IMR-90 (cell line): ENCODE measurements at regions not wholly inside any gene's neighbourhood (a gene's known extent, or its start where the extent isn't known, plus 50 kb on each side); places are given as distances from the start of the nearest gene placed in this dataset.
"Not testable (repeated sequence)": the region's sequence is repeated elsewhere in the genome, so short reads cannot be mapped to it uniquely, and the experiment has no call there.

Experiments used
- CEBPB ChIP-seq: IDR thresholded peaks from 2 replicates; pipeline ENCODE4 v1.6.1; 2012; ENCODE audit warnings: low read depth, low read length, improper control_type of control experiment
- CHD1 ChIP-seq: IDR thresholded peaks from 2 replicates; pipeline ENCODE4 v1.6.1; 2012; ENCODE audit warnings: low read depth, low read length, improper control_type of control experiment
- FOS ChIP-seq: fragments of 150-350 bp; IDR thresholded peaks from 2 replicates; pipeline ENCODE4 v1.6.1; 2016; ENCODE audit warnings: low read depth, low read length
- MAFK ChIP-seq: IDR thresholded peaks from 2 replicates; pipeline ENCODE4 v1.6.1; 2012; ENCODE audit warnings: low read depth, low read length, improper control_type of control experiment
- MAZ ChIP-seq: IDR thresholded peaks from 2 replicates; pipeline ENCODE4 v1.6.1; 2012; ENCODE audit warnings: low read depth, mild to moderate bottlenecking, low read length, improper control_type of control experiment, moderate library complexity, borderline replicate concordance
- NFE2L2 ChIP-seq: fragments of 150-350 bp; IDR thresholded peaks from 2 replicates; pipeline ENCODE4 v1.6.1; 2016; ENCODE audit warnings: low read depth, mild to moderate bottlenecking, low read length
- POLR2A ChIP-seq: IDR thresholded peaks from 2 replicates; pipeline ENCODE4 v1.6.1; 2012; ENCODE audit warnings: mild to moderate bottlenecking, low read depth, low read length
- RAD21 ChIP-seq: IDR thresholded peaks from 2 replicates; pipeline ENCODE4 v1.6.1; 2012; ENCODE audit warnings: low read length, improper control_type of control experiment
- RCOR1 ChIP-seq: IDR thresholded peaks from 2 replicates; pipeline ENCODE4 v1.6.1; 2012; ENCODE audit warnings: mild to moderate bottlenecking, low read length, improper control_type of control experiment; ENCODE audit not compliant: insufficient replicate concordance
- SMC3 ChIP-seq: fragments of 150-350 bp; IDR thresholded peaks from 2 replicates; pipeline ENCODE4 v1.6.1; 2016; ENCODE audit warnings: low read depth, mild to moderate bottlenecking, antibody characterized with exemption, low read length, moderate library complexity
- TF ChIP-seq, protein P1 (sequence below): conservative IDR thresholded peaks from 2 replicates; pipeline ENCODE4 v1.5.1; 2012; ENCODE audit warnings: mild to moderate bottlenecking, low read depth, low read length, improper control_type of control experiment
- TF ChIP-seq, protein P2 (sequence below): fragments of 150-350 bp; IDR thresholded peaks from 2 replicates; pipeline ENCODE4 v1.6.1; 2017; ENCODE audit warnings: mild to moderate bottlenecking, antibody characterized with exemption, low read length, low read depth
- TF ChIP-seq, protein P3 (sequence below): fragments of 150-350 bp; IDR thresholded peaks from 2 replicates; pipeline ENCODE4 v1.6.1; 2016; ENCODE audit warnings: low read depth, mild to moderate bottlenecking, low read length, moderate library complexity, borderline replicate concordance

DNA sequence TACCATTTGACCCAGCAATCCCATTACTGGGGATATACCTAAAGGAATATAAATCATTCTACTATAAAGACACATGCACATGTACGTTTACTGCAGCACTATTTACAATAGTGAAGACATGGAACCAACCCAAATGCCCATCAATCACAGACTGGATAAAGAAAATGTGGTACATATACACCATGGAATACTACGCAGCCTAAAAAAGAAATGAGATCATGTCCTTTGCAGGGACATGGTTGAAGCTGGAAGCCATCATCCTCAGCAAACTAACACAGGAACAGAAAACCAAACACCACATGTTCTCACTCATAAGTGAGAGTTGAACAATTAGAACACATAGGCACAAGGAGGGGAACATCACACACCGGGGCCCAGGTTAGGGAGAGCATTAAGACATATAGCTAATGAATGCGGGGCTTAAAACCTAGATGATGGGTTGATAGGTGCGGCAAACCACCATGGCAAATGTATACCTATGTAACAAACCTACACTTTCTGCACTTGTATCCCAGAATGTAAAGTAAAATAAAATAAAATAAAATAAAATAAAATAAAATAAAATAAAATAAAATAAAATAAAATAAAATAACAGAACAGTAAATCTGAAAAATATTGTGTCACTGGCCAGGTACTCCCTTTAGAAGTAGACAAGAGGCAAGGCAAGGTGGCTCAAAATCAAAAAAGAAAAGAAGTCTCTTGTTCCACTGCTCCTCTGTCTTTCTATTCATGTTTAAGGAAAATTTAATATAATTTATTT lies 423.8 kb upstream of the GRAMD2B start:
- TF ChIP-seq MAFK, FOS, RAD21, SMC3, CEBPB, CHD1, POLR2A, RCOR1, MAZ, NFE2L2: not testable (repeated sequence)
- TF ChIP-seq, protein P1, sequence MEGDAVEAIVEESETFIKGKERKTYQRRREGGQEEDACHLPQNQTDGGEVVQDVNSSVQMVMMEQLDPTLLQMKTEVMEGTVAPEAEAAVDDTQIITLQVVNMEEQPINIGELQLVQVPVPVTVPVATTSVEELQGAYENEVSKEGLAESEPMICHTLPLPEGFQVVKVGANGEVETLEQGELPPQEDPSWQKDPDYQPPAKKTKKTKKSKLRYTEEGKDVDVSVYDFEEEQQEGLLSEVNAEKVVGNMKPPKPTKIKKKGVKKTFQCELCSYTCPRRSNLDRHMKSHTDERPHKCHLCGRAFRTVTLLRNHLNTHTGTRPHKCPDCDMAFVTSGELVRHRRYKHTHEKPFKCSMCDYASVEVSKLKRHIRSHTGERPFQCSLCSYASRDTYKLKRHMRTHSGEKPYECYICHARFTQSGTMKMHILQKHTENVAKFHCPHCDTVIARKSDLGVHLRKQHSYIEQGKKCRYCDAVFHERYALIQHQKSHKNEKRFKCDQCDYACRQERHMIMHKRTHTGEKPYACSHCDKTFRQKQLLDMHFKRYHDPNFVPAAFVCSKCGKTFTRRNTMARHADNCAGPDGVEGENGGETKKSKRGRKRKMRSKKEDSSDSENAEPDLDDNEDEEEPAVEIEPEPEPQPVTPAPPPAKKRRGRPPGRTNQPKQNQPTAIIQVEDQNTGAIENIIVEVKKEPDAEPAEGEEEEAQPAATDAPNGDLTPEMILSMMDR: not testable (repeated sequence)
- TF ChIP-seq, protein P2, sequence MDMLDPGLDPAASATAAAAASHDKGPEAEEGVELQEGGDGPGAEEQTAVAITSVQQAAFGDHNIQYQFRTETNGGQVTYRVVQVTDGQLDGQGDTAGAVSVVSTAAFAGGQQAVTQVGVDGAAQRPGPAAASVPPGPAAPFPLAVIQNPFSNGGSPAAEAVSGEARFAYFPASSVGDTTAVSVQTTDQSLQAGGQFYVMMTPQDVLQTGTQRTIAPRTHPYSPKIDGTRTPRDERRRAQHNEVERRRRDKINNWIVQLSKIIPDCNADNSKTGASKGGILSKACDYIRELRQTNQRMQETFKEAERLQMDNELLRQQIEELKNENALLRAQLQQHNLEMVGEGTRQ: not testable (repeated sequence)
- TF ChIP-seq, protein P3, sequence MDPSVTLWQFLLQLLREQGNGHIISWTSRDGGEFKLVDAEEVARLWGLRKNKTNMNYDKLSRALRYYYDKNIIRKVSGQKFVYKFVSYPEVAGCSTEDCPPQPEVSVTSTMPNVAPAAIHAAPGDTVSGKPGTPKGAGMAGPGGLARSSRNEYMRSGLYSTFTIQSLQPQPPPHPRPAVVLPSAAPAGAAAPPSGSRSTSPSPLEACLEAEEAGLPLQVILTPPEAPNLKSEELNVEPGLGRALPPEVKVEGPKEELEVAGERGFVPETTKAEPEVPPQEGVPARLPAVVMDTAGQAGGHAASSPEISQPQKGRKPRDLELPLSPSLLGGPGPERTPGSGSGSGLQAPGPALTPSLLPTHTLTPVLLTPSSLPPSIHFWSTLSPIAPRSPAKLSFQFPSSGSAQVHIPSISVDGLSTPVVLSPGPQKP: not testable (repeated sequence)
